HG03469 (cell line): ENCODE measurements at regions not wholly inside any gene's neighbourhood (a gene's known extent, or its start where the extent isn't known, plus 50 kb on each side); places are given as distances from the start of the nearest gene placed in this dataset.
"Not testable (repeated sequence)": the region's sequence is repeated elsewhere in the genome, so short reads cannot be mapped to it uniquely, and the experiment has no call there.

Experiments used
- ATAC-seq: cut with Tn5 transposase; IDR thresholded peaks from one replicate; pipeline ENCODE4 v1.9.1; 2021; ENCODE audit warnings: mild to moderate bottlenecking, moderate library complexity, moderate number of reproducible peaks; ENCODE audit not compliant: unreplicated experiment

DNA sequence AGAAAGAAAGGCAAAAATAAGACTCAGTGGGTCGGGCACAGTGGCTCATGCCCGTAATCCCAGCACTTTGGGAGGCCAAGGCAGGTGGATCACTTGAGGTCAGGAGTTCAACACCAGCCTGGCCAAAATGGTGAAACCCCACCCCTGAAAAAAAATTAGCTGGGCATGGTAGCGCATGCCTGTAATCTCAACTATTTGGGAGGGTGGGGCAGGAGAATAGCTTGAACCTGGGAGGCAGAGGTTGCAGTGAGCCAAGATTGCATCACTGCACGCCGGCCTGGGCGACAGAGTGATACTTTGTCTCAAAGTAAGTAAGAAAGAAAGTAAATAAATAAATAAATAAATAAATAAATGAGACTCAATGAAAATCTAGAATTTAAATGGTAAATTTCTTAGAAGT lies 145.9 kb upstream of the KRR1 start:
- ATAC-seq: not testable (repeated sequence)

DNA sequence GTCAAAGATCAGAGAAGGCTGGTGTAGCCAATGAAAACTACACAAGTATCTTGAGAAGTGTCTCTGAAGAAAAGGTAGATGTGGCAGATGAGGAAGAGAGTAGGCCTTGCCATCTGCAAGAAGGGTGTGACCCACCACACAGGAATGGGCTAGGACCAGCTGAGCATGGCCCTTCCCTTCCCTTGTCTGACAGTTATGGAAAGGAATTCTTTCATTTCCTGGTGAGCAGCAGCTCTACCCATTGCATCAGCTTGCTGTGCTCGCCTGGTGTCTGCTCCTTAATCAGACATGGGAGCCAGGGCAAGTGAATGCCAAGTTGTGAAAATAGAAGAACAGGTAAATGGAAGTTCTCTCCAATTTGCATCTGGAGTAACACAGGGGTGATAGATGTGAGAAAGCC lies 145.2 kb upstream of the KRR1 start:
- no peak for ATAC-seq

DNA sequence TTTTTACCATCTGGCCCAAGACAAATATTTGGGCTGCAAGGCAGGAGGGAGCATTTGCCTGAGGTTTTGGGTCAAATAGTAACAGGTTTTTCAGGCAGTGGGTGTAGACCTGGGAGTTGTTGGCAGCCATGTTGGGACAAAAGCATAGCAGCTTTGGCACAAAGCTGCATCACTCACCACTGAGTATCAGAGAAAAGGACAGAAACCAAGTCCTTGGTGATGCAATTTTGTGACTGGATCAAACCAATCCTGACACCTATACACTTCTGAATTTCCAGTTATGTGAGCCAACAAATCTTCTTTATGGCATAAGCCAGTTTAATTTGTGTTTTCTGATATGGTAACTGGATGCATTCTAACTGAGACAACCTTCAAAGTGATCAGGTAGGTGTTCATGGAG lies 144.8 kb upstream of the KRR1 start:
- no peak for ATAC-seq

DNA sequence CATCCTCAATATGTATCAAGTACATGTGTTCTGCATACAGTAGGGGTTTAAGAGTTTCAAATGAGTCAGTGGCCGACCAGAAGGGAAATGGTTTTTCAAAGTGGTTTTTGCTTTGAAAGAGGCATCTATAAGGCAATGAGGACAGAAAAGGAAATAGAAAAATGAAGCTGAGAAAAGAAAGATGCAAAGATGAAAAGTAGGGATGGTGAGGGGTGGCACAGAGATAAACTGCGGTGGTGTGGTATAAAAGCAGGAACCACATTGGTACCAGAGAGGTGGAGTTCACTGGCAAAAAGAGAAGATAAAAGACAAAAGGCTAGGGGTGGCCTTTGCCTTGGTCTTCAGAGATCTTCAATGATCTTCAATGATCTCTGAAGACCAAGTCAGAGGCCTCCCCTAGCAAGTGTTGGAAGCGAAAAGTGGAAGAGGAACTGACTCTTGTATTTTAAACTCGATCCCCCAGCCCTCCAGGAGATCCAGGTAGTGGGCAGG lies 144.0 kb upstream of the KRR1 start:
- no peak for ATAC-seq

DNA sequence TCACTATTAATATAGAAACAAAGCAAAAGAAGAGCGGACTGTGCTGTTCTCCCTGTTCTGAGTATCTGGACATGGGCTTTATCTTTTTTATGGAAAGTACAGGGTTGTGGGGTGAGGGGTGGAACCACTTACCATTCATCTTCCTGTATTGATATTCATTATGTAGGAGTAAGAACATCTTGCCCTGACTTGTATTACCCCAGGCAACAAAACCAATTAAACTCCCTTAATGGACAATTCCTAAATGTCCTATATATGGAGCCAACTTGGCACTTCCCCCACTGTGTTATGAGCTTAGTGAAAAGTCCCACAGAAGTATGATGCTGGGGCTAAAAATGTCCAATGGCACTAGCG lies 139.9 kb upstream of the KRR1 start:
- no peak for ATAC-seq

DNA sequence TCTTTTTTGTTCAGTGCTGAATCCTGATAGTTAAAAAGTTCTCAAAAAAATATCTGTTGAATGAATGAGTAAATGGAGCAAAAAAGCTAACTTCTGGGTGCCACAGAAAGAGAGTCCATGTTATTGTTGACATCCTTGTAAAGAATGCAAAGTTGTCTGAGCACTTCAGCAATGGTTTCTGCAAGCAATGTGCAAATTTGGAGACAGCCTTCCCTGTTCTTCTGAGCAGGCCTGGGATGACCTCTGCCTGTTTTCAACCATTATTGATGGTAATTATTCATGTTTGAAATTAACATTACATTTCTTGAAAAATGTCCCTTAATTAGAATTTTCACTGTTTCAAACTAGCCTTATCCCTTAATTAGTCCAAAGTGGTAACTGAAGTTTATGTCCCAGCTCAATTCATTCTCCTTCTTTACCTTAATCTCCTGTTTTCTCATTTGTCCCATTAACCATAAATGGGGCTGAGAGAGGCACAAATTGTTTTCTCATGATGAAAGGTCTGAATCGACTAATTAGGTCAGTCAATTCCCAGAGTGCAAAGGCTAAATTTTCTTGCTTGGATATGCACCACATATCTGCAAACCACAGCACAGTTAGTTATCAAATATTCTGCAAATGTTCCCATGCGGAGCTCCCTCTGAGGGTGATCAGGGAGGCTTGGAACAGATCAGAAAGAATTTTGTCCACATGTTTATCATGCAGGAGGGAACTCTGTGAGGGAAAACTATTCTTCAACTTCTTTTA lies 139.4 kb upstream of the KRR1 start:
- no peak for ATAC-seq

DNA sequence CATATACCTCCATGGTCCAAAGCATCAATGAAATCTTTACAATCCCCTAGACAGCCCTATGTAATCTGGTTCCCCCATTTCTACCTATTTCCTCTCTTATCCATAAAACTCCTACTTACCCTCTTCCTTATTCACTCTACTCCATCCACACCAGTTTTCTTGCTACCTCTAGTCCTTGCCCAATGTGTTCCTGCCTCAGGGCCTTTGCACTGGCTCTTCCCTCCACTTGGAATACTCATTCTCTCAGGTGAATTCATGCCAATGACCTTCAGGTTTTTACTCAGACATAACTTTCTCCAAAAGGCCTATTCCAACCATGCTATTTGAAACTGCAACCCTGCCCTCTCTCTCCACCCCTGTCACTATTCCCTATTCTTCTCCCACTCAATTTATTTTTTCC lies 138.7 kb upstream of the KRR1 start:
- ATAC-seq: no peak

DNA sequence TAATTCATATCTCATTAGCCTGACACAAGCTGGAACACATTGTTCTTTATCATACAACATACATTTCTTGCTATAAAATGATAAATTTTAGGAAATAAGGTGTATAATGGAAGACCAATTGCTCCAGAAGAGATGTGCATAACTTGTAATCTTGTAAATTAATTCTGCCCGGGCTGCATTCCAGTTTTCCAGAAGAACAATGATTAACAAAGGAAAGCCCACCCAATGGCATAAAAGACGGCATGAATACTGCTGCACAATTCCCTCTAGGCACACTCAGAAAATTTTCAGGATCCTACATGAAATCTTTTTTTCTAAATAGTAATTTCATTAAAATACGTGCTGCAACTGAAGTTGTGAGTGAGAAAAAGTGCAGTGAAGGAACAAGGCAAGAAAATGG lies 137.4 kb upstream of the KRR1 start:
- ATAC-seq: no peak

DNA sequence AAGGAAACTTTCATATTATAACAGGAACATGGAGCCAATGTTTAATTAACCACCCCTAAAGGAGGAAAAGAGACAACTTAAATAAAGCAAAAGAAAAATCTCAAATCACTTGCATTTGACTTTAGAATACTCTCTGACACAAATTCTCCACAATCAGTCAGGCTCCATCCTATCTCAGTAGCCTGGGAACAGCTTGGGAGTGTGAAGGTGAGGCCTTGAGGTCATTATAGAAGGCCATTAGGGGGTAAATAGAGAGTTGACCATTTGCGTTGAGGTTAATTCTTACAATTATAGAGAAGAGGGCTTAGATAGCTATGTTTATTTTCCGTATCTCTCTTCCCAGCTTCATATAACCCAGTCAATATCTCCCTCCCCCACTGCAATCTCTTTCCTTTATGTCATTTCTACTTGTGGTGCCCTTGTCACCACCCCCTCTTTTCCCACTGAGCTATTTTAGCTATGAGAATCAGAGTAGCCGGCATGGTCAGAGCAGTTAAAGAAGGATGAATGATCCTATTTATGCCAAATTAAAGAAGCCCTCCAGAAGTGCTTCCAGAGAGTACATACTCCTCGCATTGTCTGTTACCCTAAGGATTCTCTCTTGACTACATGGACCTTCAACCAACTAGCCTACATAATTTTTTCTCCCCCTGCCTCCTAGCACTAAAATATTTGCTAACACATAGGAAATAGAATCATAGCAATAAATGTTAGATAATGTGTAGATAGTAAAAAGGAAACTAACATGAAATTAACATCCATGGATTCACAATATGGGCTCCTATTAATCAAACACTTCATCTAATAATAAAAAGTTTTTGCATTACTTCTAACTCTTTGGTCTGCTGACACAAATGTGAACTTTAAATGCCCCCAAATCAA lies 135.2 kb upstream of the KRR1 start:
- no peak for ATAC-seq

DNA sequence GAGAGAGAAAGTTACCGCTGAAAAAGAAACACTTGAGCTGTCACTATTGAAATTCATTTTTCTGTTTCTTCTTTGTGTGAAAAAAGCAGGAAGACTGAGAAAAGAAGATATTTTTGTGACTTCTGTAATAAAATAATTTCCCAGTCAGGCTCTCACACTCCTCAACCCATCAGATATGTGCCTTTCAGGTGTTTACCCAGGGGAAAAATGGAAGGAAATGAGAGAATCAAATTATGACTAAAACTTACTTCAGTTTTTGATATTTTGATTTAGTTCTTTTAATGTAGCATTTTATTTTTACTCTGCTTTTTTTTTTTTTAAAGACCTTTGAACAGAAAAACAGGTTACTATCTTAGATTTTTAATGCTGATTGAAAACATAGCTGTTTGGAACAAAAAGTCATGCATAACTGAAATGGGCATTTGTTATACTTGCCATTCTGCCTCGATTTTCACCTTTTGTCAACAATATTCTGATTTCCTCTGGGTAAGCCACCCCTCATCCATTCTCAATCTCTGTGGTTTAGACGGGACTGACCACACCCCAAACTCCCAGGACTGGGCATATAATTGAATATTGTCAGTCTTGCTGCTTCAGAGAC lies 133.2 kb upstream of the KRR1 start:
- no peak for ATAC-seq

DNA sequence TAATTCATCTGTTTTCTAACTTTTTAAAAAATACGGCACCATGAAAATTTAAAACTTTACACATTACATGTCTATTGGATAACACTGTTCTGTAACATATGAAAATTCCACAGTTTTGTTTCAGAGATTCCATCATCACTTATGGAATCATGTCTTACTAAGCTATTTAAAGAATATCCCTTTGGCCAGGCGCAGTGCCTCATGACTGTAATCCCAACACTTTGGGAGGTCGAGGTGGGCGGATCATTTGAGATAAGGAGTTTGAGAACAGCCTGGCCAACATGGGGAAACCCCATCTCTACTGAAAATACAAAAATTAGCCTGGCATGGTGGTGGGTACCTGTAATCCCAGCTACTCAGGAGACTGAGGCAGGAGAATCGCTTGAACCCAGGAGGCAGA lies 131.7 kb upstream of the KRR1 start:
- ATAC-seq: not testable (repeated sequence)

DNA sequence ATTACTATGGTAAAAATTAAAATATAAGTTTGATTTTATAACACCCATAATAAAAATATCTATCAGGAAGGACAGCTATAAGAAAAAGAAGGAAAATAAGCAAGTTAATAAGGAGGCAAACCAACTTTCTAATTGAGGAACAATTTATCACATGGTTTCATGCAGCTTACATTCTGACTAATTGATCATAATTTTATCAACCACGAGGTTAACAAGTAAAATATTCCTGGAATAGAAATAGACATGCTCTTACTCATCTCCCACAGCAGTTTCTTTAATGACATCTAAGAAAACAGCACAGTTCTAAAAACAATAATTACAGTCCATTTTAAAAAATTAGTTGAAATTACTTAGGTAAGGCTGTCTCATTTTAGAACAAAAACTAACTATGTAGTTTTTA lies 130.8 kb upstream of the KRR1 start:
- no peak for ATAC-seq

DNA sequence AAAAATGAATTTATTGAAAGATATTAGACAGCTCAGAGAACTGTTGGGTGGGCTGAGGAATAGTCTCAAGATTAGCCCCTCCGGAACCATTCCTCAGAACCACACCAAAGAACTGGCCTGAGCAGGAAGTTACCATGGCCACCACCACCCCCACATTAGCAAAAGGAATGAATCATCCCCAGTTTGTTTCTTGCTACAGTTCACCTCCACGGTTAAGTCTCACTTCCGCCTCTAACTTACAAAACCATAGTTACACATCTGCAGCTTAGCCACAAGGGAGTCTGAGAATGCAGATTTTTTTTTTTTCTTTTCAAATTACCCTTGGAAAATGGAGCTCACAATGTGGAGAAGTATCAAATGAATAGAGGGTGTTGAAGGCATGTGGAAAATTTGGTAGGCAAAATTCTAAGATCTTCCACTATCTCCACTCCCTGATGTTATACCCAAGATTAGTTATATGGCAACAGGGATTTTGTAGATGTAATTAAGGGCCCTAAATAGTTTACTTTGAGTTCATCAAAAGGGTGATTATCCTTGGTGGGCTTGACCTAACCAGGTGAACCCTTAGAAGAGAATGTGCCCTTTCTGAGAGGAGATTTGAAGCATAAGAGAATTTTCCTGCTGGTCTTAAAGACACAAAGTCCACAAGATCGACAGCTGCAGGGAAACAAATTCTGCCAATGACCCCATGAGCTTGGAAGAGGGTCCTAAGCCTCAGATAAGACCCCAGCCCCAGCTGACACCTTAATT lies 129.8 kb upstream of the KRR1 start:
- ATAC-seq: peak; percentile 96

DNA sequence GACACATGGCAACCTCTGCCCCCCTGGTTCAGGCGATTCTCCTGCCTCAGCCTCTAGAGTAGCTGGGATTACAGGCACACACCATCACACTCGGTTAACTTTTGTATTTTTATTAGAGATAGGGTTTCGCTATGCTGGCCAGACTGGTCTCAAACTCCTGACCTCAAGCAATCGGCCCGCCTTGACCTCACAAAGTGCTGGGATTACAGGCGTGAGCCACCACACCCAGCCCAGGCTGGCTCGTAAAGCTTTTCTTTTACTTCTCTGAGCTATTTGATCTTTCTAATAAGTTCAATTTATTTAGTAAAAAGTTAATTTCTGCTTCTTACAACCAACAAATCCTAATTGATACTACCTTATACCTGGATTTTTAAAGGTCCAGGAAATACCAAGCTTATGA lies 127.4 kb upstream of the KRR1 start:
- ATAC-seq: no peak

DNA sequence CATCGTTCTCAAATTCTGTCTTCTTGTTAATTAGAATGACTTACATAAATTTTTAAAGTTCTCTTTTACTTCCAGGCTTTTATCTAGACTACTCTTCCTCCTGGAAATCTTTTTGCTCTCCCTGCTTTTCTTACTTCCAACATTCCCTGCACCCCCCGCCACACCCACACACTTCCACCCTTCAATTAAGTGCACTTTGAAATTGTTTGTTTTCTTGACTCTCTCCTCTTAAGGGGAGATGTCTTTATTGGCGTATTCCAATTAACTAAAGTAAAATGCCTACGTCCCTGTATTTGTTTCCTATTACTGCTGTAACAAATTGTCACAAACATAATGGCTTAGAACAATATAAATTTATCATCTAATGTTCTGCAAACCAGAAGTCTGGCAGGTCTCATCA lies 125.2 kb upstream of the KRR1 start:
- no peak for ATAC-seq

DNA sequence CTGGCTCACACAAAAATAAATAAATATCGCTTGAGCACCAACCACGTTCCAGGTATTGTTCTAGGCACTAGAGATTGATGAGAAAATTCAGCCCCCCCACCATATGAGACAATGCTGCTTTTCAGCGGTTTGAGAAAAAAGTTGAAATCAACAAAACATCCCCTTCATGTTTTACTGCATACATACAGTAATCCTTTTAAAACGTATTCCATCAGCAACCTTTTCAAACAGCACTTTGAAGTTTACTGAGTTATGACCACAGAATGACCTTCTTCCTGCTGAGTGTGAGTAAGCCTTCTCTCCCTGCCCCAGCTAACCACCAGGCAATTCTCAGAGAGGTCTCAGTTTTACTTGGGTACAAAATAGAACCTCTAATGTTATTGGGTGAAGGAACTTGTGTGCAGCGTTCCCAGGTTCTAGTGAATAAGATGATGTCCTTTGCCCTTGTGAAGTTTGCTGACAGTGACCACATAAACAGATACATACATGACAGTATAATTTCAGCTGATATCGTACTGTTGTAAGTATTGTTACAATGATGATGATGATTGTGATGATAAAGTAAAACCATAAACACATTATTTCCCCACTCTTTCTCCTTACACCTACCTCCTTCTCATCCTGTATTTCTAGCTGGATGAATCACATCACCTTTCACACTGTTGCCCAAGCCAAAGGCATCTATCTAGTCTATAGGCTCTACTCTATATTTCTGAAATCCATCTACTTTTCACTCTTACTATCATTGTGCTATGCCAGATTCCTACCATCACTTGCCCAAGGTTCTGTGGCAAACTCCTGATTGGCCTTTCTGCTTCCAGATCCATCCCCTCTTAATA lies 124.4 kb upstream of the KRR1 start:
- no peak for ATAC-seq

DNA sequence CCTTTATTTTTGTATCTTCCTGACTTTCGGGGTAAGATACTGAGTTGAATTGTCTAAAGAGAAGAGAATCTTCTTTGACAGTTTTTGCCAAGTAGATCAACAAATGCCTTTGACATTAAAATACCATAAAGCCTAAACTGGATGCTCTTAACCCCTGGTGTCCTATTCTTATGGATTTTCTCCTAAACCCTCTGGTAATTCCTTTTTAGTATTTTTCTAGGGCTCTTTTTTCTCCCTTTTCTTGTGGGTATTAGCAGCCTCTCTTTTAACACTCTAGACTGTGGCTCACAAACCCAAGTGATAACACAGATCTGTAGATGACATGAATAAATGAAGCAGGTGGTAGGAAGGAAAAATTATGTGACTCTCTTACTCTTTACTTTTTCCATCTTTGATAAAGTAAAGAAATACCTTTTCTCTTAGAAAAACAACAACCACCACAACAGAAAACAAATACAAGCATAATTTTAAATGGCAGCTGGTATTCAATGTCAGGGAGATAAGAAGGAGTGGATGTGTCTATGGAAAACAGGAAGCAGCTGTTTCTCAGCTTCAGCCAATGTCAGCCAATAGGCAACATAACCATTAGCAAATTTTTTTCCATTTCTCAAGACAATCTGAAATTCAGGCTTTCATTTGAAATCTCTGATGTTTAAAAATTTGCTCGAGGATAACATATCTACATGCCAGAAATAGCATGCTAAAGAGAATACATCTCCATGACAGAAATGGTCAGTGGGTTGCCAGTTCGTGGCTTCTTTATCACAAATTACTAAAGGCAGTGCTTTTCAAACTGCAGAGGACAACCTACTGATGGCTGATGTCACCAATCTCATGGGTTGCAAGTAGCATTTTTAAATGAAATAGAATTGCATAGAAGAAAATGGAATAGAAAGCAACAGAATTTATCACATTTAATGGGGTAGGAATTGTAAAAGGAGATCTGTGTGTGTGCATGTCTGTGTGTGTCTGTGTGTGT lies 123.1 kb upstream of the KRR1 start:
- ATAC-seq: no peak

DNA sequence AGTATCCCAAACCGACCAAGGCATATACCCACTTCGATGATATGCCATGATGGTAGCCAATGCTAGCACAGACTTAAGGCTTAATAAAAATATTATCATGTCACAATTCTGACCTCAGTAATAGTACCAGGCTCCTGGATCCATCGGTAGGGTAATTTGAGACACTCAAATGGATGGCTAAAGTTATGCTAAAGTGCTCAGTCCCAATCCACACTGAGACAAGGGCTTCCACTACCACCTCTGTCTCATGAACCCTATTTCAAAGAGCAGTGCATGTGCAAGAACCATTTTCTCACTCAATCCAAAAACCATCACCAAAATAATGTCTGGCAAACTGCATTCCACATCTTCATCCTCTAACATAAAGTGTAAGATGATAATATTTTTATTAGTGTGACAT lies 122.4 kb upstream of the KRR1 start:
- no peak for ATAC-seq

DNA sequence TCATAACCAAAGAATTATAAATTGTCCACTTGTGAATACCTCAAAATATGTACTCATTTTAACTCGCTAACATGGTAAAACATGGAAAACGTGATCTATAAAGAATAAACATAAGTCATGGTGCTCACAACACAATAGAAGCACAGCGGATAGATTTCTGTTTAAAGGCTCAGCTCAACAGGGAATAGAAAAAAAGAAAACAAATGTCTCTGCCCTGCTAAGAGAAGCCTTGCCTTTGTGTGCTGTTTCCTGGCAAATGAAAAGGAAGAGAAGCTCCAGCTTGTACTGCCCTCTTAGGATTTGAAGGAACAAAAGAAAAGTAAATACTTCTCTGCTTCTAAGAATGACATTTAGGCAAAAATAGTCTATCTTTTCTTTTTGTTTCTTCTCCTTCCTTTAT lies 121.0 kb upstream of the KRR1 start:
- ATAC-seq: no peak
